Spleen (tissue), 11 donors: ENCODE measurements at regions not wholly inside any gene's neighbourhood (a gene's known extent, or its start where the extent isn't known, plus 50 kb on each side); places are given as distances from the start of the nearest gene placed in this dataset.

ENCODE experiments used
- DNase-seq: peaks from one replicate; pipeline ENCODE4 v3.0.0-alpha.2; 2020
- H3K27ac ChIP-seq, 8 donors: fragments of 200-600 bp; sonication (generic) in 7 of 8; 1 replicate in 4 of 8; 2 replicates in 4 of 8; pipeline versions ENCODE4 v1.5.0 to v1.8.0; 2016 to 2021; ENCODE audit warnings: inconsistent platforms in 4 of 8, mild to moderate bottlenecking in 4 of 8, moderate library complexity in 1 of 8
- H3K27me3 ChIP-seq, 7 donors: fragments of 200-600 bp; sonication (generic) in 6 of 7; replicated peaks in 1 of 7; 1 replicate in 4 of 7; 2 replicates in 3 of 7; pipeline versions ENCODE4 v1.5.0 to v1.8.0; 2016 to 2021; ENCODE audit warnings: inconsistent platforms in 3 of 7, mild to moderate bottlenecking in 1 of 7
- H3K36me3 ChIP-seq, 6 donors: fragments of 200-600 bp; sonication (generic) in 5 of 6; 1 replicate in 4 of 6; 2 replicates in 2 of 6; pipeline versions ENCODE4 v1.5.0 to v1.8.0; 2016 to 2021; ENCODE audit warnings: inconsistent platforms in 2 of 6
- H3K4me1 ChIP-seq, 6 donors: fragments of 200-600 bp; sonication (generic) in 5 of 6; 1 replicate in 3 of 6; 2 replicates in 3 of 6; pipeline versions ENCODE4 v1.5.0 to v1.8.0; 2016 to 2021; ENCODE audit warnings: inconsistent platforms in 3 of 6
- H3K4me3 ChIP-seq, 8 donors: fragments of 200-600 bp; sonication (generic) in 7 of 8; 1 replicate in 4 of 8; 2 replicates in 4 of 8; pipeline versions ENCODE4 v1.5.0 to v1.8.0; 2016 to 2021; ENCODE audit warnings: inconsistent platforms in 4 of 8, mild to moderate bottlenecking in 4 of 8, moderate library complexity in 2 of 8
- H3K9me3 ChIP-seq, 8 donors: fragments of 200-600 bp; sonication (generic) in 7 of 8; 1 replicate in 4 of 8; 2 replicates in 4 of 8; pipeline versions ENCODE4 v1.5.0 to v1.8.0; 2016 to 2021; ENCODE audit warnings: inconsistent platforms in 4 of 8
- POLR2A ChIP-seq, 3 donors: fragments of 450-650 bp; IDR thresholded peaks; one replicate each; pipeline ENCODE4 v1.5.1; 2017; ENCODE audit warnings: antibody characterized with exemption in 3 of 3, mild to moderate bottlenecking in 1 of 3
- POLR2AphosphoS5 ChIP-seq, 3 donors: sonication (generic); formaldehyde crosslinking; IDR thresholded peaks; one replicate each; pipeline ENCODE4 v1.5.1; 2017; ENCODE audit warnings: antibody characterized with exemption in 3 of 3
- WGBS, 5 donors: extraction: QIAGEN DNeasy Blood & Tissue Kit in 3 of 5; methylation state at CpG; one replicate each; pipeline versions ENCODE4 v1.1.5 to v1.1.7; 2013 to 2018; 5-methylcytosine and 5-hydroxymethylcytosine counted together
- intact Hi-C: fragments of 100-400 bp; cut with DNase I; formaldehyde crosslinking; loops from one replicate; pipeline ENCODE4 v1.15.0; 2023; ENCODE audit warnings: low total_unique reads
- TF ChIP-seq, protein P1 (sequence below), 11 experiments: fragments of 200-600 bp in 7 of 11; fragments of 450-650 bp in 4 of 11; sonication (generic) in 4 of 11; IDR thresholded peaks in 8 of 11; conservative IDR thresholded peaks in 3 of 11; 1 replicate in 7 of 11; 2 replicates in 4 of 11; pipeline versions ENCODE4 v1.4.0 to v1.8.0; 2016 to 2021; ENCODE audit warnings: antibody characterized with exemption in 11 of 11, inconsistent platforms in 4 of 11, mild to moderate bottlenecking in 1 of 11
- donor health status: healthy with polysubstance abuse.
- donor health status: DM: no; HTN: no; CAD: no; lungs with moderate emphysema.
- donor health status: DM: no; HTN: no; CAD: no.
- donor health status: Bipolar disorder and iron deficiency.
- donor health status: healthy.
- donor health status: DM: no; HTN: no; CAD: no.
- donor health status: DM: yes; HTN: yes; CAD: no.

DNA sequence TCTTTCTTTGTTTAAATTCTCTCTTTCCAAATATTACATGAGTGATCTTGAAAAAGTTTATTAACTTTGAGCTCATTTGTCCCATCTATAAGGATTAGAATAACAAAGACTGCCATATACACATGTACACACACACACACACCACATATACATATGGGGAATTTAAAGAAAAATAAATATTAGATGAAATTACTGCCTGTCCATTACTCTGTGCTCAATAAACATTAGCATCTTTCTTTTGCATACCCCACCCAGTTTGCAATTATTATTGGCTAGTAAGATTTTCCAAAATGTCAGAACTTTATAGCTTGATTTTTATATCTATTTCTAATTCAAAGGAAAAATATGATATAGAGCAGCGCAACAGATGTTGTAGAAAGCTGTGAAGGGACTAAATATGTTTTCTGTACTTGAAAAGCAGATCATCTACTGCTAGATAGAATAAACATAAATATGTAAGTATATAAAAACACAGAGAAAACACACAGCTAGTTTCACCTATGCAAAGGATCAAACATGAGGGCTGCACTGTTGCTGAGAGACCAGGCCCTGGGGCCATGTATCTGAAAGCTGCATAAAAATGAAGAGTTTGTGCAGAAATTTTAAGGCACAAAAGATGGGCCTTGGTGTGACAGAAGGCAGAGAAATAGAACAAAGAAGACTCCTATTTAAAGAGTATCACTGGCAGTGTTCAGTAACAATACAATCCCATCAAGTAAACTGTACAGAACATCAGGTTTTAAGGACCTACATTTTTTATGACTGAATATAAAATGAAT lies 114.2 kb upstream of the NECTIN3 start:
- DNase-seq = no peak
- WGBS, 5 donors = 84 to 88% (median 87%) methylated on average over 1 of the region's 1 CpG
- Histone ChIP-seq H3K4me1 (no peaks in the 10 kb centered on the region), H3K27ac (no peak overlapping the region), H3K9me3 (peaks cover 0 to 7% (median 5%) of the 10 kb centered on the region in 8 donors), H3K4me3 (no peak overlapping the region), H3K36me3 (no peaks in the 10 kb centered on the region), H3K27me3 (no peaks in the 10 kb centered on the region)
- intact Hi-C loops = no loop called here
- TF ChIP-seq, protein P1, sequence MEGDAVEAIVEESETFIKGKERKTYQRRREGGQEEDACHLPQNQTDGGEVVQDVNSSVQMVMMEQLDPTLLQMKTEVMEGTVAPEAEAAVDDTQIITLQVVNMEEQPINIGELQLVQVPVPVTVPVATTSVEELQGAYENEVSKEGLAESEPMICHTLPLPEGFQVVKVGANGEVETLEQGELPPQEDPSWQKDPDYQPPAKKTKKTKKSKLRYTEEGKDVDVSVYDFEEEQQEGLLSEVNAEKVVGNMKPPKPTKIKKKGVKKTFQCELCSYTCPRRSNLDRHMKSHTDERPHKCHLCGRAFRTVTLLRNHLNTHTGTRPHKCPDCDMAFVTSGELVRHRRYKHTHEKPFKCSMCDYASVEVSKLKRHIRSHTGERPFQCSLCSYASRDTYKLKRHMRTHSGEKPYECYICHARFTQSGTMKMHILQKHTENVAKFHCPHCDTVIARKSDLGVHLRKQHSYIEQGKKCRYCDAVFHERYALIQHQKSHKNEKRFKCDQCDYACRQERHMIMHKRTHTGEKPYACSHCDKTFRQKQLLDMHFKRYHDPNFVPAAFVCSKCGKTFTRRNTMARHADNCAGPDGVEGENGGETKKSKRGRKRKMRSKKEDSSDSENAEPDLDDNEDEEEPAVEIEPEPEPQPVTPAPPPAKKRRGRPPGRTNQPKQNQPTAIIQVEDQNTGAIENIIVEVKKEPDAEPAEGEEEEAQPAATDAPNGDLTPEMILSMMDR (IDR thresholded peaks at IDR 0.05 in 8 of 11, conservative IDR thresholded peaks at IDR 0.05 in 3 of 11) = no peak
- TF ChIP-seq POLR2AphosphoS5 (IDR thresholded peaks at IDR 0.05) (no peak), POLR2A (IDR thresholded peaks at IDR 0.05) (no peak)

DNA sequence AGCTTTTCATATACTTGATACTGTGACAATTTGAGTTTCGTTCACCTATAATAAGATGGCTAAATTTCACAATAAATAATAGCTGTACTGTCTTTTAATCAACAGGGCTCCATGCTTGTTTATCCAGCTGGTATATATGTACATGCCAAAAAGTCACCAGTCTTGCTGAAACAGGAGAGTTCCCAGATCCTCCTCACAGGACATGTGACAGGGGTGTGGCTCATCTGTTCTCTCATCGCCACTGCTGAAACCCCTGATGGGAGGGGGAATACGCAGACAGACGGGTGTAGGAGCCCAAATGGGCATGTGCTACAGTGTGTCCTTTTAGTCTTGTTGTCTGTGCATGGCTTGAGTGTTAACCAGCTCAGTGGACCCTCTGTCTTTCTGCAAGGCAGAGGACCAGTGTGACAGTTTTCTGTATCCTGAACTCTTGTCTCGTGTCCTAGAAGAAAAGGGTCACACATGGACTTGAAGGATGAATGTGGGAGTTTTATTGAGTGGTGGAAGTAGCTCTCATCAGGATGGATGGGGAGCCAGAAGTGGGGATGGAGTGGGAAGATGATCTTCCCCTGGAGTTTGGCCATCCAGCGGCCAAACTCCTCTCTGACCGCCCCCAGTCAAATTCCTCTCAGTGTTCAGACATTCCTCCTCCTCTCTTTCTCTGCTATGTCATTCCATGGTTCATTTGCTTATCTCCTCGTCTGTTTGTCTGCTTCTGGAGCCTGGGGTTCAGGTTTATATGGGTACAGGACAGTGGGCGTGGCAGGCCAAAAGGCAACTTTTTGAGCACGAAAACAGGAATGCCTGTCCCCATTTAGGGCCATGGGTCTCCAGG lies 113.1 kb upstream of the NECTIN3 start:
- no peak for TF ChIP-seq POLR2AphosphoS5 (IDR thresholded peaks at IDR 0.05)
- TF ChIP-seq, protein P1 (IDR thresholded peaks at IDR 0.05 in 8 of 11, conservative IDR thresholded peaks at IDR 0.05 in 3 of 11) = no peak
- no peak for TF ChIP-seq POLR2A (IDR thresholded peaks at IDR 0.05)
- H3K4me1 ChIP-seq = no peaks in the 10 kb centered on the region
- DNase-seq = no peak
- intact Hi-C loops = no loop called here
- WGBS, 5 donors = 74 to 90% (median 84%) methylated on average over 7 to 10 of the region's 10 CpGs
- no peak overlapping the region for H3K27ac ChIP-seq
- H3K4me3 ChIP-seq = no peak overlapping the region
- H3K9me3 ChIP-seq = peaks cover 0 to 18% (median 10%) of the 10 kb centered on the region in 8 donors
- H3K27me3 ChIP-seq = no peaks in the 10 kb centered on the region
- H3K36me3 ChIP-seq = no peaks in the 10 kb centered on the region

DNA sequence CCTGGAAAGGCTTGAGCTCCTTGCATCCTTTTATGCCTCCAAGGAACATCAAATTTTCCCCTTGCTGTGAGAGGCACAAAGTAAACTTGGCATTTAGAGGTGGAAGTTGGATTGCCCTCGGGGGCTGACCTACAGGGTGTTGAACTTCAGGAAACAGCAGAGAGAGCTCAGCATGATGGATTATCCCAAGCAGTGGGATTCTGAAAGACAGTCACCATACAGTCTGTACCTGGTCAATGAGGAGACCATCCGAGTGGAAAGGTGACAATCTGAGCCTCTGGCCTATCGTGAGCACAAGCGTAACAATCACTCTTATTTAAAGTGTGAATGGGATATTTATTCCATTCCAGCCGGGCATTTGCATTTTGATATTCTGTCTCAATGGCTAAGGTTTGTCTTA lies 105.6 kb upstream of the NECTIN3 start:
- no peak for DNase-seq
- Histone ChIP-seq H3K36me3 (no peaks in the 10 kb centered on the region), H3K4me1 (no peaks in the 10 kb centered on the region), H3K27me3 (no peaks in the 10 kb centered on the region), H3K4me3 (no peak overlapping the region), H3K27ac (no peak overlapping the region), H3K9me3 (peaks cover 0 to 58% (median 37%) of the 10 kb centered on the region in 8 donors)
- intact Hi-C loops = no loop called here
- WGBS, 5 donors = 82 to 91% (median 89%) methylated on average over 5 of the region's 5 CpGs
- TF ChIP-seq, protein P1 (IDR thresholded peaks at IDR 0.05 in 8 of 11, conservative IDR thresholded peaks at IDR 0.05 in 3 of 11) = no peak
- no peak for TF ChIP-seq POLR2AphosphoS5 (IDR thresholded peaks at IDR 0.05)
- no peak for TF ChIP-seq POLR2A (IDR thresholded peaks at IDR 0.05)
